Glutamatergic neuron (in vitro differentiated cells): ENCODE measurements at regions not wholly inside any gene's neighbourhood (a gene's known extent, or its start where the extent isn't known, plus 50 kb on each side); places are given as distances from the start of the nearest gene placed in this dataset.

Experiments
- DNase-seq: peaks from one replicate; pipeline ENCODE4 v3.0.0; 2022
- H3K27ac Mint-ChIP-seq: one replicate; pipeline ENCODE4 v1.8.0; 2020; ENCODE audit warnings: mild to moderate bottlenecking, mixed read lengths, inconsistent platforms; ENCODE audit not compliant: unreplicated experiment
- H3K27me3 Mint-ChIP-seq: one replicate; pipeline ENCODE4 v1.8.0; 2020; ENCODE audit warnings: mild to moderate bottlenecking, moderate library complexity, mixed read lengths, inconsistent platforms; ENCODE audit not compliant: unreplicated experiment
- H3K36me3 Mint-ChIP-seq: one replicate; pipeline ENCODE4 v1.8.0; 2020; ENCODE audit warnings: mild to moderate bottlenecking, mixed read lengths, inconsistent platforms; ENCODE audit not compliant: unreplicated experiment
- H3K4me1 Mint-ChIP-seq: one replicate; pipeline ENCODE4 v1.8.0; 2020; ENCODE audit warnings: mild to moderate bottlenecking, low read depth, mixed read lengths, inconsistent platforms; ENCODE audit not compliant: unreplicated experiment
- H3K4me3 Mint-ChIP-seq: one replicate; pipeline ENCODE4 v1.8.0; 2020; ENCODE audit warnings: mild to moderate bottlenecking, mixed read lengths, inconsistent platforms; ENCODE audit not compliant: unreplicated experiment
- H3K9me3 Mint-ChIP-seq: one replicate; pipeline ENCODE4 v1.8.0; 2020; ENCODE audit warnings: mild to moderate bottlenecking, moderate library complexity, mixed read lengths, inconsistent platforms; ENCODE audit not compliant: unreplicated experiment
- TF ChIP-seq, protein P1 (sequence below): fragments of 200-600 bp; sonication (generic); IDR thresholded peaks from one replicate; pipeline ENCODE4 v1.5.0; 2021; ENCODE audit not compliant: partially characterized antibody, unreplicated experiment

DNA sequence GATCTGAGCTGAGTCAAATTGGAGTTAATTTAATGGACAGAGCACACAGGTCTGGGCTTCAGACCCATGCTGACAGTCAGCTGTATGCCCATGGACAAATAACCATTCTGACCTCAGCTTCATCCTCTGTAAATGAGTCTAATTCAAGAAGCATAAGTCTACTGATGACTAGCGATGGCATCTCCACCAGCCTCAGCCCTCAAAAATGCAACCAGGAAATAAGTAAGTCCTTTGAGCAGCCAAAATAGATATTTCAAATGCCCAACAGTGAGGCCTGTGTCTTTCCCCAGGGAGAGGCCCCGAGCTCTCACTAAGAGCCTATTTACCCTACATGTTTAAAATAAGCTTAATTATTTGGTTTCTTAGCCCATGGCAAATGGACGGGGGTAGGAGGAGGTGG lies 114.2 kb upstream of the MTHFD1L start:
- Mint-ChIP-seq H3K4me3 (no peak overlapping the region), H3K9me3 (no peaks in the 10 kb centered on the region), H3K27me3 (no peaks in the 10 kb centered on the region), H3K4me1 (peaks cover 7% of the 10 kb centered on the region), H3K36me3 (no peaks in the 10 kb centered on the region), H3K27ac (no peak overlapping the region)
- DNase-seq = no peak
- TF ChIP-seq, protein P1, sequence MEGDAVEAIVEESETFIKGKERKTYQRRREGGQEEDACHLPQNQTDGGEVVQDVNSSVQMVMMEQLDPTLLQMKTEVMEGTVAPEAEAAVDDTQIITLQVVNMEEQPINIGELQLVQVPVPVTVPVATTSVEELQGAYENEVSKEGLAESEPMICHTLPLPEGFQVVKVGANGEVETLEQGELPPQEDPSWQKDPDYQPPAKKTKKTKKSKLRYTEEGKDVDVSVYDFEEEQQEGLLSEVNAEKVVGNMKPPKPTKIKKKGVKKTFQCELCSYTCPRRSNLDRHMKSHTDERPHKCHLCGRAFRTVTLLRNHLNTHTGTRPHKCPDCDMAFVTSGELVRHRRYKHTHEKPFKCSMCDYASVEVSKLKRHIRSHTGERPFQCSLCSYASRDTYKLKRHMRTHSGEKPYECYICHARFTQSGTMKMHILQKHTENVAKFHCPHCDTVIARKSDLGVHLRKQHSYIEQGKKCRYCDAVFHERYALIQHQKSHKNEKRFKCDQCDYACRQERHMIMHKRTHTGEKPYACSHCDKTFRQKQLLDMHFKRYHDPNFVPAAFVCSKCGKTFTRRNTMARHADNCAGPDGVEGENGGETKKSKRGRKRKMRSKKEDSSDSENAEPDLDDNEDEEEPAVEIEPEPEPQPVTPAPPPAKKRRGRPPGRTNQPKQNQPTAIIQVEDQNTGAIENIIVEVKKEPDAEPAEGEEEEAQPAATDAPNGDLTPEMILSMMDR = no peak

DNA sequence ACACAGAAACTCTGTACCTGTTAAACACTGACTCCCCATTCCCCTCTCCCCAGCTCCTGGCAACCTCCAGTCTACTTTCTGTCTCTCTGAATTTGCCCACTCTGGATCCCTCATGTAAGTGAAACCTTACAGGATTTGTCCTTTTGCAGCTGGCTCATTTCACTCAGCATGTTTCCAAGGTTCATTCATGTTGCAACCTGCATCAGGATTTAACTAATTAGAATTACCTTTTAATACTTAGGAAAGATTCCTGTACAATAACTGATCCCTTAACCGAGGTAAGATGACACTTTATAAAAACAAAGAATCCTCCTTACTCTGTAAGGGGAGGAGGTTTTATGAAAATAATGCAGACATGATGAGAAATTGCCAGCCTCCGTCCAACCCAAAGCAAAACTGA lies 113.1 kb upstream of the MTHFD1L start:
- no peak for DNase-seq
- Mint-ChIP-seq H3K27ac (no peak overlapping the region), H3K27me3 (no peaks in the 10 kb centered on the region), H3K9me3 (no peaks in the 10 kb centered on the region), H3K4me3 (no peak overlapping the region), H3K36me3 (no peaks in the 10 kb centered on the region), H3K4me1 (peaks cover 7% of the 10 kb centered on the region)
- TF ChIP-seq, protein P1 = no peak

DNA sequence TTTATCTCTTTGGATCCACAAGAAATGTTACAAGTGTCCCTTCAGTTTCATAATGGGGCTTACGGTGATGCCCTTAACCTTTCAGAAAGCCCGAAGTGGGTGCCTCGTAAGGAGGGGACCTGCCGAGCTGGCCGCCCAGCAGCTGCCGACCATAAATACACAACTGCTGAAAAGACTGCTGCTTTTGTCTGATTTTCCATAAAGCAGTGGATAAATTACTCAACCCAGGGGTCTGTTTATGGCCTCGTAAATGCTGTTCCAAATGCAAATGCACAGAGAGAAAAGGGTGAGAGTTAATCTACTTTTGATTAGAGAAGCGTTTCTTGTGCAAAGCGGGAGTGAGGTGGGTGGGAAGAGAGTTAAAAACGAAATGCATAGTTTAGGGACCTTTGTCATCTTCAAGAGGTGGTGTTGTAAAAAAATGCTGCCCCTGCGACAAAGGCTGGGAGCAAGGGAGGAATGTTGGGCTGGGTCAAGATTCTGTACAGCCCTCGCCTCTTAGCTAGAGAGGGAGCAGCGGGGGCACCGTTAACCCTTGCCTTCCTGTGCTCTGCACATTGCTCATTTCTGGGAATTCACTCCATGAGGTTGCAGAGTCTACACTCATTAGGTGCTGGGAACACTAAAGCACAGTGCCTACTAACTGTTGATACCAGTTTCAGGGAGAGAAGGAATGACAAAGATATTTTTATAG lies 112.0 kb upstream of the MTHFD1L start:
- no peak overlapping the region for H3K27ac Mint-ChIP-seq
- H3K27me3 Mint-ChIP-seq = no peaks in the 10 kb centered on the region
- H3K4me1 Mint-ChIP-seq = peaks cover 7% of the 10 kb centered on the region
- H3K4me3 Mint-ChIP-seq = no peak overlapping the region
- H3K9me3 Mint-ChIP-seq = no peaks in the 10 kb centered on the region
- H3K36me3 Mint-ChIP-seq = peaks cover under 1% of the 10 kb centered on the region
- TF ChIP-seq, protein P1 = no peak
- DNase-seq = no peak

DNA sequence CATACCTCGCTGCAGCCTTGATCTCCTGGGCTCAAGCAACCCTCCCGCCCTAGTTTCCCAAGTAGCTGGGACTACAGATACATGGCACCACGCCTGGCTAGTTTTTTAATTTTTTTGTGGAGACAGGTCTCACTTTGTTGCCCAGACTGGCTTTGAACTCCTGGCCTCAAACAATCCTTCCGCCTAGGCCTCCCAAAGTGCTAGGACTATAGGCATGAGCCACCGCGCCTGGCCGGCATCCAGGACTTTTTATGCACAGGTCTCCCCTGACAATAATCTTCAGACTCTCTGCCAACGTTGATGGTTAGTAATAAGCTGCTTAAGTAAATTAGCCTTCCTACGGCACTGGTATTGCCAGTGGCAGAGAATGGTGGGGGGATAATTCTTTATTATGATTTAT lies 110.5 kb upstream of the MTHFD1L start:
- Mint-ChIP-seq H3K4me1 (peaks cover 7% of the 10 kb centered on the region), H3K36me3 (peaks cover 5% of the 10 kb centered on the region), H3K27me3 (no peaks in the 10 kb centered on the region), H3K4me3 (no peak overlapping the region), H3K27ac (no peak overlapping the region), H3K9me3 (no peaks in the 10 kb centered on the region)
- TF ChIP-seq, protein P1 = no peak
- no peak for DNase-seq

DNA sequence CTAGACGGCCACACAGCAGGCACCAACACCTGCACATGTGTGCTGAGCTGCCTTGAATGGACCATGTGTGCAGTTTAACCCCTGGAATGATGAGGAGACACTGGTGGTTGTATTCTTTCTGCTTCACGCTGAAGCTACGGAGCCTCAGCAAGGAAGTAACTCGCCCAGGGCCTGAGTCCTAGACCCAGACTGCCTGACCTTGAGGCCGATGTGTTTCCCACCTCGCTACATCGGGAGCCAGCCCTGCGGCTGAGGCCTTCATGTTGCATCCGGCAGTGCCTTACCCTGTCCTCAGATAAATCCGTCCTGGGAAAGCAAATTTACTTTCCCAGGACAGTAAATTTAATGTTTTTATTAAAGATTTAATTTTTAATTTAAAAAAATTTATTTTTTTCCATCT lies 110.0 kb upstream of the MTHFD1L start:
- Mint-ChIP-seq H3K36me3 (peaks cover 5% of the 10 kb centered on the region), H3K4me1 (peaks cover 7% of the 10 kb centered on the region), H3K4me3 (no peak overlapping the region), H3K27ac (no peak overlapping the region), H3K27me3 (no peaks in the 10 kb centered on the region), H3K9me3 (no peaks in the 10 kb centered on the region)
- DNase-seq = no peak
- TF ChIP-seq, protein P1 = no peak
